Stimulated activated naive CD8-positive, alpha-beta T cell treated with anti-CD3 and anti-CD28 coated beads, Interleukin-15, Interleukin-2, amounts not matched to agents 100 U/mL and 50 U/mL, for 24 hours (primary cell): ENCODE measurements at regions not wholly inside any gene's neighbourhood (a gene's known extent, or its start where the extent isn't known, plus 50 kb on each side); places are given as distances from the start of the nearest gene placed in this dataset.

Experiments used
- ATAC-seq: fragments of 150-1000 bp; cut with Tn5 transposase; one replicate; pipeline ENCODE4 v1.10.0; 2021
- DNase-seq: peaks from one replicate; pipeline ENCODE4 v3.0.0; 2021

- DNase-seq (no peak), ATAC-seq (no peak)
Measured at GRCh38 chr10:108784534-108784933, 1138.8 kb downstream of the XPNPEP1 start.

- DNase-seq (peak; percentile 19), ATAC-seq (no peak)
Measured at GRCh38 chr10:108783897-108784296, 1139.4 kb downstream of the XPNPEP1 start.

- DNase-seq (no peak), ATAC-seq (no peak)
Measured at GRCh38 chr10:108782411-108782810, 1140.9 kb downstream of the XPNPEP1 start.

DNA sequence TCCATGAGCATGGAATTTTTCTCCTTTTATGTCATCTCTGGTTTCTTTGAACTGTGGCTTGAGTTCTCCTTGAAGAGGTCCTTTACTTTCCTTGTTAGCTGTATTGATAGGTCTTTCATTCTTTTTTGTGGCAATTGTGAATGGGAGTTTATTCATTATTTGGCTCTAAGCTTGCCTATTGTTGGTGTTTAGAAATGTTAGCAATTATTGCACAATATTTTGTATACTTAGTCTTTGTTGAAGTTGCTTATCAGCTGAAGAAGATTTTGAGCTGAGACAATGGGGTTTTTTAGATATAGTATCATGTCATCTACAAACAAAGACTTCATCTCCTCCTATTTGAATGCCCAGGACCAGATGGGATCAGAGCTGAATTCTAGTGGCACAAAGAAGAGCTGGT is 1143.8 kb downstream of the XPNPEP1 start:
- no peak for ATAC-seq

DNA sequence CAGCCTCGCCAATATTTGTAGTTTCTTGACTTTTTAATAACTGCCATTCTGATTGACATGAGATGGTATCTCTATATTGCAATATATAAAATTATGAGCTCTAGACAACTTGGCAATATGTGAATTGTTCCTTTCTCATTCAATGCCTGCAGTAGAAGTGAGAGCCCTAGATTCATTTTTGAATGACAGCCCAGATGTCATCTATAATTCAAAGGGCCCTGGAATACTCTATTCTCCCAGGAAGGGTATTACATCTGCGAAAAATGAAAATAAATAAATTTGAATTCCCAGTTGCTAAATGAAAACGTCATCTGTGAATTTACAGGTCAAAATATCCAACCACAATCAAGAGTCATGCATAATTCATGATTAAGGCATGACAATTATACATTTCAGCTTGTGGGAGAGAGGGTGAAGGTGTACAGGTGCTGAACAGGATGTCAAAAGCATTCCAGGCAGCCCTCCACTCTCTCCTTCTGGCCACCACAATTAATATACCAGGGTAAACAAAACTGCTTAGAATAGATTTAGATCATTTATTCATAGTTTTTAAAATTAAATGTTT is 1147.3 kb downstream of the XPNPEP1 start:
- ATAC-seq (no peak), DNase-seq (no peak)

More for the DNA sequence above, 1143.8 kb downstream of the XPNPEP1 start:
- no peak for DNase-seq

GRCh38 chr10:108771106-108771505 is 1152.2 kb downstream of the XPNPEP1 start:
- ATAC-seq (no peak), DNase-seq (no peak)

DNA sequence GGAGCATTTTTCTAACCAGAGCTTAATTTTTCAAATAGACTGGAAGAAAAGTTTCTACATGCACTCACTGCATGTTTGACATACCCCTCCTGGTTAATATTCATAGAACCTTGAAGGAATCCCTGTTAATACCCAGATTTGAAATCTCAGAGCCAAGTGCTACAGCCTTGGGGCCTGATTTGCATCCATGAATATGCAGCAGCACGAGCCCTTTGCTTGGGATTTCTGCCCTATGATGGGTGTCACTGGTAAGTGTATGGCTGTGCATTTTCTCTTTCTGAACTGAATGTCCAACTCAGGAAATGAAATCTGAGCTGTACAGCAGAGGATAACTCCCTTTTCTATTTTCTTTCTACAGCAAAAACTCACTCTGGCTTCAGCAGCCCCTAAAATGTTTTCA is 1157.5 kb downstream of the XPNPEP1 start:
- ATAC-seq, result no peak
- no peak for DNase-seq

- ATAC-seq (no peak), DNase-seq (no peak)
Measured at GRCh38 chr10:108757946-108758345, 1165.4 kb downstream of the XPNPEP1 start.

GRCh38 chr10:108755646-108756045 is 1167.7 kb downstream of the XPNPEP1 start:
- DNase-seq (no peak), ATAC-seq (no peak)

GRCh38 chr10:108753326-108753725 is 1170.0 kb downstream of the XPNPEP1 start:
- ATAC-seq (no peak), DNase-seq (no peak)

- no peak for DNase-seq
- no peak for ATAC-seq
Measured at GRCh38 chr10:108749042-108749441, 1174.3 kb downstream of the XPNPEP1 start.

DNA sequence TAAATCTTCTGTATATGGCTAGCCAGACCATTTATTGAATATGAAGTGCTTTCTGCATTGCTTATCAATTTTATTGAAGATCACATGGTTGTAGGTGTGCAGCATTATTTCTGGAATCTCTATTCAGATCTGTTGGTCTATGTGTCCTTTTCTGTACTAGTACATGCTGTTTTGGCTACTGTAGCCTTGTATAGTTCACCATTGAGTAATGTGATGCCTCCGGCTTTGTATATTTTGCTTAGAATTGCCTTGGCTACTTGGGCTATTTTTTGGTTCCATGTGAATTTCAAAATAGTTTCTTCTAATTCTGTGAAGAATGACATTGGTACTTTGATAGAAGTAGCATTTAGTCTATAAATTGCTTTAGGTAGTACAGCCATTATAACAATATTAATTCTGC is 1187.2 kb downstream of the XPNPEP1 start:
- no peak for ATAC-seq
- no peak for DNase-seq

DNA sequence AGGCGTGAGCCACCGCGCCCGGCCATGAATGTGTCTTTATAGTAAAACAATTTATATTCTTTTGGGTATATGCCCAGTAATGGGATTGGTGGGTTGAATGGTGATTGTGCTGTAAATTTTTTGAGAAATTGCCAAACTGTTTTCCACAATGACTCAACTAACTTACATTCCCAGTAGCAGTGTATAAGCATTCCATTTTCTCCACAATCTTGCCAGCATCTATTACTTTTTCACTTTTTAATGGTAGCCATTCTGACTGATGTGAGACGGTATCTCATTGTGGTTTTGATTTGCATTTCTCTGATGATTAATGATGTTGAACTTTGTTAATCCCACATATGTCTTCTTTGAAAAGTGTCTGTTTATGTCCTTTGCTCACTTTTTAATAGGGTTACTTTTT is 1187.9 kb downstream of the XPNPEP1 start:
- no peak for DNase-seq
- no peak for ATAC-seq

- ATAC-seq, result no peak
- DNase-seq, result no peak
Measured at GRCh38 chr10:108721874-108722273, 1201.4 kb downstream of the XPNPEP1 start.

DNA sequence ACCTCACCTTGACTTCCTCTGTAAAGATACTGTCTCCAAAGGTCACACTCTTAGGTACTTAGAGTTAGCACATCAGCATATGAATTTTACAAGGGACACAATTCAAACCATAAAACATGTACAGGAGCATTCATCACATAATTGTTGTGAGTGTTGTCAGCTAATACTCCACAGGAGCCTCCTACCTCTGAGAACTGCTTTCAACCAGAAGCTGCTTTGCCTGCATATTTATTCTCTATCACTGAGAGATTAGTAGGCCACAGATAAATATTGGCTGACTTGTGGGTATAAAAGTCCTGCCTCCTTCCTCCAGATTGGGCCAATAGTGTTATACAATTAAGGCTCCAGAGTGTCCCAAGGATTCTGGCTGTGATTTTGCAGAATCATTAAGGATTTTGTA is 1207.0 kb downstream of the XPNPEP1 start:
- DNase-seq (no peak), ATAC-seq (no peak)

DNA sequence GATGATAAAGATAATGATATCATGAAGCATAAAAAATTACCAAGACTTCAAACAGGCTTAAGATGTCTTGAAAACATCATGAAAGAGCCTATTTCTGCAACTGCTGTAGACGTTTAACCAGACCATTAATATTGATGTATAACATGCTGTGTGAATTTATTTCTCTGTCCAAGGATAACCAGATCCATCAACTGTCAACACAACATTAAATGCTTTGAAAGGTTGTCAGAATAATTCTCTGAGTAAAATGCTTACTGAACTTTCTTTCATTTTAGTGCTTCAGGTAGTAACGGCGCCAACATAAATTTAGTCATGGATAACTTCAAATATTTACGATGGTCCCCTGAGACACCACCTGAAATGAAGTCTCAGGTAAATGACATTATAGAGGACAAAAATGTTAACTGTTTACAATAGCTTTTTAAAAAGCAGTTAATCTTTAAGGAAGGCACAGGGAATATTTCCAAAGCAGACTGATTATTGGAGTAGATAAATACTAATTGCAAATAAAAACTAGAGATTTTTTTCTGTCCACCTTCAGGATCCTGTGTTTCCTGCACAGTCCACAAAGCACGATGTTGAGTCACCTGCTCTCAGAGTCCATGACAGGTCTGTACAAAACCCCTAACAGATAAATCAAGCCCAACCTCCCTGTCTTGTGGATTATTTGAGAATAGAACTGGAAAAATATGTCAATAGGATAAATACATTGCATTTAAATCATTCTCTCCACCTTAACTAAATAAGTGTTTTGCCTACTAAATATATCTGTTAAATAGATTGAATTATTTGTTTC is 1213.2 kb downstream of the XPNPEP1 start:
- no peak for DNase-seq
- no peak for ATAC-seq

DNA sequence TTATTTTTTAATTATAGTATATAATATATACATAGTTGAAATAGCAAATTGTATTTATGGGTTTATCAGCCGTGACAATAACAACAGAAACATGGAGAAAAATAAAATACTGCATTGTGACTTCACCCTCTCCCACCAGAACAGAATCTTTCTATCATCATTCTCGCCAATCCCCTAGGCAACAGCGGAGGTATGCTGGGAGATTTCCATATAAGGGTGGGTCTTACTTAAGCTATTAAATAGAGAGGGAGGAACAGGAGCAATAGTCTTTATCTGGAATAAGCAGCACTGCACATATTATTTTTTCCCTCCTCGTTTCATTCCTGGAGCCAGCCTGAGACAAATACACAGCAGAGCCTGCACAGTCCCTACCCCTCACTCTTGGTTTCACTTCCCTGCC is 1214.9 kb downstream of the XPNPEP1 start:
- DNase-seq, result no peak
- ATAC-seq, result no peak

- DNase-seq, result no peak
- ATAC-seq, result no peak
Measured at GRCh38 chr10:108696792-108697477, 1226.4 kb downstream of the XPNPEP1 start.

GRCh38 chr10:108691126-108691525 is 1232.2 kb downstream of the XPNPEP1 start:
- DNase-seq (no peak), ATAC-seq (no peak)

DNA sequence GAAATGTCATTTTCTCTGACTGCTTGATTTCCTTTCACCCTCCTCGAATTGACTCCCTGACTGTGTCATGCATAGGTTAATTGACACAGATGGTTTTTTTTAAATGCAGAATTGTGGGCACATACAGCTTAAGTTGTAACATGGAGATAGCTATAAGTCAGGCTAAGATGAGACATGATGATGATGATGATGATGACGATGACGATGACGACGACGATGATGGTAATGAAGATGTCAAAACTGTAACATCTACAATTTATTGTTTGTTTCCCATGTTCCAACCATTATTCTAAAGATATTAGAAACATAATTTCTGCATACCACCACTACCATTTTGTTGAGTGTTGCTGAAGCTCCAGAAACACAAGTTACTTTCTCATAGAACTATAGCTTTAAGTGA is 1232.8 kb downstream of the XPNPEP1 start:
- DNase-seq, result no peak
- no peak for ATAC-seq

- ATAC-seq (no peak), DNase-seq (no peak)
Measured at GRCh38 chr10:108689891-108690290, 1233.4 kb downstream of the XPNPEP1 start.

- DNase-seq (no peak), ATAC-seq (no peak)
Measured at GRCh38 chr10:108688314-108688713, 1235.0 kb downstream of the XPNPEP1 start.

GRCh38 chr10:108685863-108686531 is 1237.3 kb downstream of the XPNPEP1 start:
- no peak for DNase-seq
- ATAC-seq, result no peak
